Astrocyte (in vitro differentiated cells and primary cell): ENCODE measurements at regions not wholly inside any gene's neighbourhood (a gene's known extent, or its start where the extent isn't known, plus 50 kb on each side); places are given as distances from the start of the nearest gene placed in this dataset.

Experiments
- DNase-seq: peaks from one replicate; pipeline ENCODE4 v3.0.0-alpha.2; 2010; ENCODE audit warnings: low read depth
- FAIRE-seq: peaks from 2 replicates; lab custom pipeline; 2011; peaks lifted over from hg19 to GRCh38; lab: Jason Lieb, UNC
- H2AFZ ChIP-seq: 2 replicates; pipeline ENCODE4 v1.6.0; 2012; ENCODE audit warnings: low read depth, low read length, inconsistent platforms
- H3K27ac ChIP-seq: 2 replicates; pipeline ENCODE4 v1.5.1; 2011; ENCODE audit warnings: low read depth, low read length, inconsistent platforms
- H3K27me3 ChIP-seq: 2 replicates; pipeline ENCODE4 v1.6.0; 2011; ENCODE audit warnings: low read length, inconsistent platforms; ENCODE audit not compliant: insufficient read depth
- H3K36me3 ChIP-seq: 2 replicates; pipeline ENCODE4 v1.5.1; 2011; ENCODE audit warnings: low read length, inconsistent platforms; ENCODE audit not compliant: insufficient read depth
- H3K4me1 ChIP-seq: 2 replicates; pipeline ENCODE4 v1.5.1; 2011; ENCODE audit warnings: low read length, inconsistent platforms; ENCODE audit not compliant: insufficient read depth
- H3K4me2 ChIP-seq: 2 replicates; pipeline ENCODE4 v1.6.0; 2012; ENCODE audit warnings: low read length, inconsistent platforms
- H3K4me3 ChIP-seq: 2 replicates; pipeline ENCODE4 v1.5.1; 2011; ENCODE audit warnings: low read depth, mild to moderate bottlenecking, low read length, inconsistent platforms; ENCODE audit not compliant: insufficient read depth
- H3K79me2 ChIP-seq: 2 replicates; pipeline ENCODE4 v1.6.0; 2012; ENCODE audit warnings: mild to moderate bottlenecking, low read length, inconsistent platforms; ENCODE audit not compliant: insufficient read depth
- H3K9ac ChIP-seq: 2 replicates; pipeline ENCODE4 v1.6.0; 2012; ENCODE audit warnings: mild to moderate bottlenecking, low read length, inconsistent platforms
- H3K9me3 ChIP-seq: 2 replicates; pipeline ENCODE4 v1.5.1; 2012; ENCODE audit warnings: low read depth, mild to moderate bottlenecking, low read length, inconsistent platforms; ENCODE audit not compliant: insufficient read depth
- H4K20me1 ChIP-seq: 2 replicates; pipeline ENCODE4 v1.6.0; 2012; ENCODE audit warnings: low read length, inconsistent platforms; ENCODE audit not compliant: insufficient read depth
- H3K27ac Mint-ChIP-seq: one replicate; pipeline ENCODE4 v1.8.0; 2021; ENCODE audit warnings: mild to moderate bottlenecking, mixed read lengths; ENCODE audit not compliant: unreplicated experiment
- H3K27me3 Mint-ChIP-seq: one replicate; pipeline ENCODE4 v1.8.0; 2021; ENCODE audit warnings: low read depth, mixed read lengths; ENCODE audit not compliant: unreplicated experiment
- H3K36me3 Mint-ChIP-seq: one replicate; pipeline ENCODE4 v1.8.0; 2021; ENCODE audit warnings: low read depth, mixed read lengths; ENCODE audit not compliant: unreplicated experiment
- H3K4me1 Mint-ChIP-seq: one replicate; pipeline ENCODE4 v1.8.0; 2021; ENCODE audit warnings: low read depth, mixed read lengths; ENCODE audit not compliant: unreplicated experiment
- H3K4me3 Mint-ChIP-seq: one replicate; pipeline ENCODE4 v1.8.0; 2021; ENCODE audit warnings: mild to moderate bottlenecking, moderate library complexity, mixed read lengths; ENCODE audit not compliant: unreplicated experiment
- H3K9me3 Mint-ChIP-seq: one replicate; pipeline ENCODE4 v1.8.0; 2021; ENCODE audit warnings: mild to moderate bottlenecking, mixed read lengths; ENCODE audit not compliant: unreplicated experiment
- EZH2 ChIP-seq: IDR thresholded peaks from 2 replicates; pipeline ENCODE4 v1.6.1; 2012; ENCODE audit warnings: mild to moderate bottlenecking, low read length, inconsistent platforms; ENCODE audit not compliant: insufficient read depth
- TF ChIP-seq, protein P1 (sequence below): IDR thresholded peaks from 2 replicates; pipeline ENCODE4 v1.5.1; 2011; ENCODE audit warnings: low read depth, mild to moderate bottlenecking, inconsistent platforms, low read length, moderate library complexity; ENCODE audit not compliant: insufficient read depth

DNA sequence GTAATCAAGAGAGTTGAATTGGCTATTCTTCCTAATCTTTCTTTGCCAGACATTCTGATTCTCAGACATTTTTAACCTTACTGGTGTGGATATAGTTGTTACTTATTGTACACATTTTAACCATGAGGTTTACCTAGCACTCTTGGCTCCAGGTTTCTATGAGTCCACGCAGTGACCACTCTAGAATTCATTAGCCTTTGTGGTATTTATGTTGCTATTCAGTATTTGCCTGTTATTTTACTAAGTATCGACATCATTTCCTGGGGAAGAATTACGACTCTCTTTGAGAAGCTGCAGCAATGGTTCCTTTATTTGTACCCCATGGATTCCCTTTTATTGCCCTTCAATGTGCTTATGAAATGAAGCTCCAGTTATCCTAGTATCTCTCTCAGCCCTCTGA is 120.7 kb downstream of the RDH14 start:
- DNase-seq (peak; percentile 53), FAIRE-seq (no peak)
- Mint-ChIP-seq H3K36me3 (no peaks in the 10 kb centered on the region), H3K9me3 (no peaks in the 10 kb centered on the region), H3K4me3 (no peak overlapping the region), H3K4me1 (no peaks in the 10 kb centered on the region), H3K27me3 (peaks cover 1% of the 10 kb centered on the region), H3K27ac (no peak overlapping the region)
- Histone ChIP-seq H3K4me1 (peaks cover 6% of the 10 kb centered on the region), H3K4me3 (no peak overlapping the region), H3K9ac (no peak overlapping the region), H4K20me1 (no peaks in the 10 kb centered on the region), H3K27me3 (no peaks in the 10 kb centered on the region), H3K27ac (no peak overlapping the region), H3K4me2 (no peak overlapping the region), H3K9me3 (no peaks in the 10 kb centered on the region), H3K79me2 (no peaks in the 10 kb centered on the region), H3K36me3 (no peaks in the 10 kb centered on the region), H2AFZ (no peak overlapping the region)
- TF ChIP-seq EZH2: no peak
- TF ChIP-seq, protein P1, sequence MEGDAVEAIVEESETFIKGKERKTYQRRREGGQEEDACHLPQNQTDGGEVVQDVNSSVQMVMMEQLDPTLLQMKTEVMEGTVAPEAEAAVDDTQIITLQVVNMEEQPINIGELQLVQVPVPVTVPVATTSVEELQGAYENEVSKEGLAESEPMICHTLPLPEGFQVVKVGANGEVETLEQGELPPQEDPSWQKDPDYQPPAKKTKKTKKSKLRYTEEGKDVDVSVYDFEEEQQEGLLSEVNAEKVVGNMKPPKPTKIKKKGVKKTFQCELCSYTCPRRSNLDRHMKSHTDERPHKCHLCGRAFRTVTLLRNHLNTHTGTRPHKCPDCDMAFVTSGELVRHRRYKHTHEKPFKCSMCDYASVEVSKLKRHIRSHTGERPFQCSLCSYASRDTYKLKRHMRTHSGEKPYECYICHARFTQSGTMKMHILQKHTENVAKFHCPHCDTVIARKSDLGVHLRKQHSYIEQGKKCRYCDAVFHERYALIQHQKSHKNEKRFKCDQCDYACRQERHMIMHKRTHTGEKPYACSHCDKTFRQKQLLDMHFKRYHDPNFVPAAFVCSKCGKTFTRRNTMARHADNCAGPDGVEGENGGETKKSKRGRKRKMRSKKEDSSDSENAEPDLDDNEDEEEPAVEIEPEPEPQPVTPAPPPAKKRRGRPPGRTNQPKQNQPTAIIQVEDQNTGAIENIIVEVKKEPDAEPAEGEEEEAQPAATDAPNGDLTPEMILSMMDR: no peak

DNA sequence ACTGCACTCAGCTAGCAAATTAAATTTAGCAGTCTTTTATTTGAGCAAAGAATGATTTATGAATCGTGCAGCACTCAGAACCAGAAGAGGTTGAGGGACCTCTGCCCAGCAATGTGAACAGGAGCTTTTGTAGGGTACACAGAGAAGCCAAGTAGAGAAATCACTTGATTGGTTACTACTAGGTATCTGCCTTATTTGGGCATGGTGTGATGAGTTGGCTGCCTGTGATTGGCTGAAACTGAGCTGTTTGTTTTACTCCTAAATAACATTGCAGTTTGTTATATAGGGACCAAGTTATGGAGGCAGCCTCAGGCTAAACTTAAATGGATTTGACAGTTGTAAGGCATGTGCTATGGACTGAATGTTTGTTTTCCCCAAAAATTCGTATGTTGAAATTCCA is 122.5 kb downstream of the RDH14 start:
- Histone ChIP-seq H4K20me1 (no peaks in the 10 kb centered on the region), H3K4me3 (no peak overlapping the region), H3K4me2 (no peak overlapping the region), H3K9ac (no peak overlapping the region), H2AFZ (no peak overlapping the region), H3K36me3 (no peaks in the 10 kb centered on the region), H3K27me3 (no peaks in the 10 kb centered on the region), H3K27ac (no peak overlapping the region), H3K9me3 (no peaks in the 10 kb centered on the region), H3K4me1 (peaks cover 6% of the 10 kb centered on the region), H3K79me2 (no peaks in the 10 kb centered on the region)
- FAIRE-seq (peak; percentile 13), DNase-seq (no peak)
- H3K4me3 Mint-ChIP-seq: no peak overlapping the region
- no peak overlapping the region for H3K27ac Mint-ChIP-seq
- H3K9me3 Mint-ChIP-seq: no peaks in the 10 kb centered on the region
- peaks cover 2% of the 10 kb centered on the region for H3K4me1 Mint-ChIP-seq
- no peaks in the 10 kb centered on the region for H3K27me3 Mint-ChIP-seq
- no peaks in the 10 kb centered on the region for H3K36me3 Mint-ChIP-seq
- TF ChIP-seq EZH2: no peak
- TF ChIP-seq, protein P1: no peak

GRCh38 chr2:18436503-18437005 is 123.9 kb downstream of the RDH14 start:
- peak; percentile 91 for FAIRE-seq
- Histone ChIP-seq H3K27me3 (no peaks in the 10 kb centered on the region), H3K9ac (no peak overlapping the region), H2AFZ (no peak overlapping the region), H3K4me1 (peaks cover 6% of the 10 kb centered on the region), H3K36me3 (no peaks in the 10 kb centered on the region), H3K4me2 (peak overlapping the region; percentile 5), H3K79me2 (no peaks in the 10 kb centered on the region), H3K4me3 (no peak overlapping the region), H3K9me3 (no peaks in the 10 kb centered on the region), H4K20me1 (no peaks in the 10 kb centered on the region), H3K27ac (no peak overlapping the region)
- peaks cover 5% of the 10 kb centered on the region for H3K4me1 Mint-ChIP-seq
- H3K27ac Mint-ChIP-seq: no peak overlapping the region
- DNase-seq: peak; percentile 62
- no peaks in the 10 kb centered on the region for H3K36me3 Mint-ChIP-seq
- H3K27me3 Mint-ChIP-seq: no peaks in the 10 kb centered on the region
- no peak for TF ChIP-seq EZH2
- TF ChIP-seq, protein P1: no peak
- no peak overlapping the region for H3K4me3 Mint-ChIP-seq
- no peaks in the 10 kb centered on the region for H3K9me3 Mint-ChIP-seq
